H1 (cell line): ENCODE measurements at regions not wholly inside any gene's neighbourhood (a gene's known extent, or its start where the extent isn't known, plus 50 kb on each side); places are given as distances from the start of the nearest gene placed in this dataset.

Source experiments
- CTCF ChIA-PET: fragments of 300-600 bp; sonication (Branson Sonifier 250); formaldehyde crosslinking; loops from one replicate; lab custom pipeline; 2021; ENCODE audit not compliant: partially characterized antibody; lab: Charles Lee
- POLR2A ChIA-PET: fragments of 300-600 bp; sonication (Branson Sonifier 250); formaldehyde crosslinking; loops from one replicate; lab custom pipeline; 2021; ENCODE audit warnings: inconsistent platforms; ENCODE audit not compliant: partially characterized antibody; lab: Charles Lee
- DNase-seq, 2 experiments: peaks; one replicate each; pipeline versions ENCODE4 v3.0.0 to v3.0.0-alpha.2; 2010 to 2022; ENCODE audit warnings: low spot score in 2 of 2, low read depth in 1 of 2, mixed read lengths in 1 of 2
- FAIRE-seq: peaks from 2 replicates; lab custom pipeline; 2011; peaks lifted over from hg19 to GRCh38; lab: Jason Lieb, UNC
- H2AFZ ChIP-seq: 2 replicates; pipeline ENCODE4 v1.8.1; 2012; ENCODE audit warnings: low read length, inconsistent platforms
- H2AK5ac ChIP-seq: 2 replicates; pipeline ENCODE4 v1.6.1; 2013; ENCODE audit warnings: low read depth, low read length
- H2BK120ac ChIP-seq: replicated peaks from 2 replicates; pipeline ENCODE3; 2013; ENCODE audit warnings: low read depth, low read length, inconsistent platforms
- H2BK12ac ChIP-seq: 2 replicates; pipeline ENCODE4 v1.6.1; 2013; ENCODE audit warnings: low read depth, low read length
- H2BK15ac ChIP-seq: 2 replicates; pipeline ENCODE4 v1.6.1; 2013; ENCODE audit warnings: low read length
- H2BK20ac ChIP-seq: 2 replicates; pipeline ENCODE4 v1.6.1; 2013; ENCODE audit warnings: low read length
- H2BK5ac ChIP-seq: 2 replicates; pipeline ENCODE4 v1.6.1; 2013; ENCODE audit warnings: low read depth, low read length
- H3K14ac ChIP-seq: 2 replicates; pipeline ENCODE4 v1.6.1; 2013; ENCODE audit warnings: inconsistent platforms; ENCODE audit not compliant: insufficient read length
- H3K18ac ChIP-seq: 2 replicates; pipeline ENCODE4 v1.6.1; 2013; ENCODE audit warnings: low read length; ENCODE audit errors: extremely low read depth
- H3K23ac ChIP-seq: 2 replicates; pipeline ENCODE4 v1.6.1; 2013; ENCODE audit warnings: inconsistent platforms; ENCODE audit not compliant: insufficient read length
- H3K23me2 ChIP-seq: 2 replicates; pipeline ENCODE4 v1.6.1; 2013; ENCODE audit warnings: low read depth, low read length
- H3K27ac ChIP-seq: 2 replicates; pipeline ENCODE4 v1.6.1; 2011; ENCODE audit warnings: low read depth, low read length, inconsistent platforms
- H3K27me3 ChIP-seq, 4 experiments: replicated peaks in 1 of 4; 1 replicate in 1 of 4; 2 replicates in 3 of 4; pipeline versions ENCODE4 v1.6.1 to v1.8.1; 2011 to 2013; ENCODE audit warnings: low read length in 3 of 4, mild to moderate bottlenecking in 3 of 4, inconsistent platforms in 2 of 4, mixed read lengths in 2 of 4, moderate library complexity in 1 of 4; ENCODE audit not compliant: control insufficient read depth in 3 of 4, insufficient read depth in 3 of 4; ENCODE audit errors: extremely low read depth in 1 of 4
- H3K36me3 ChIP-seq, 4 experiments: 2 replicates each; pipeline versions ENCODE4 v1.6.1 to v1.8.1; 2011 to 2013; ENCODE audit warnings: mild to moderate bottlenecking in 4 of 4, low read length in 3 of 4, moderate library complexity in 2 of 4, control low read depth in 1 of 4, inconsistent platforms in 1 of 4; ENCODE audit not compliant: insufficient read depth in 4 of 4, control insufficient read depth in 2 of 4
- H3K4ac ChIP-seq: replicated peaks from 2 replicates; pipeline ENCODE3; 2013; ENCODE audit warnings: low read length, low read depth, mixed read lengths, inconsistent platforms; ENCODE audit not compliant: insufficient read length
- H3K4me1 ChIP-seq, 4 experiments: replicated peaks in 1 of 4; 1 replicate in 1 of 4; 2 replicates in 3 of 4; pipeline versions ENCODE4 v1.6.1 to v1.8.1; 2011 to 2013; ENCODE audit warnings: low read length in 3 of 4, inconsistent platforms in 2 of 4, mixed read lengths in 1 of 4; ENCODE audit not compliant: insufficient read depth in 4 of 4, control insufficient read depth in 3 of 4
- H3K4me2 ChIP-seq, 2 experiments: 2 replicates each; pipeline versions ENCODE4 v1.6.1 to v1.8.1; 2011 to 2013; ENCODE audit warnings: low read depth in 2 of 2, low read length in 2 of 2, control low read depth in 1 of 2, inconsistent platforms in 1 of 2, mild to moderate bottlenecking in 1 of 2; ENCODE audit not compliant: insufficient read depth in 1 of 2
- H3K4me3 ChIP-seq, 4 experiments: fragments of 200-600, 300-600 bp in 1 of 4; sonication (generic), shearing (Covaris generic), sonication (Bioruptor Twin) in 1 of 4; 2 replicates each; pipeline versions ENCODE4 v1.5.1 to v1.8.1; 2011 to 2016; ENCODE audit warnings: low read length in 4 of 4, low read depth in 3 of 4, control low read depth in 2 of 4, inconsistent platforms in 2 of 4, mild to moderate bottlenecking in 2 of 4, mixed read lengths in 1 of 4, moderate library complexity in 1 of 4; ENCODE audit not compliant: insufficient read depth in 2 of 4; ENCODE audit errors: extremely low read depth in 1 of 4
- H3K56ac ChIP-seq: replicated peaks from 2 replicates; pipeline ENCODE3; 2013; ENCODE audit warnings: low read depth, mild to moderate bottlenecking, mixed read lengths, low read length, inconsistent platforms; ENCODE audit not compliant: insufficient read length
- H3K79me1 ChIP-seq: 2 replicates; pipeline ENCODE4 v1.6.1; 2013; ENCODE audit warnings: low read depth, low read length, control low read depth
- H3K79me2 ChIP-seq, 2 experiments: 2 replicates each; pipeline versions ENCODE4 v1.6.1 to v1.8.1; 2012 to 2013; ENCODE audit warnings: low read length in 2 of 2, mild to moderate bottlenecking in 2 of 2, inconsistent platforms in 1 of 2; ENCODE audit not compliant: insufficient read depth in 2 of 2, control insufficient read depth in 1 of 2
- H3K9ac ChIP-seq, 4 experiments: replicated peaks in 1 of 4; 1 replicate in 1 of 4; 2 replicates in 3 of 4; pipeline versions ENCODE4 v1.6.1 to v1.8.1; 2011 to 2013; ENCODE audit warnings: low read depth in 3 of 4, low read length in 3 of 4, control low read depth in 2 of 4, mild to moderate bottlenecking in 2 of 4, moderate library complexity in 2 of 4, inconsistent platforms in 1 of 4; ENCODE audit errors: extremely low read depth in 1 of 4
- H3K9me3 ChIP-seq, 2 experiments: 2 replicates each; pipeline versions ENCODE4 v1.6.1 to v1.8.1; 2012 to 2013; ENCODE audit warnings: mild to moderate bottlenecking in 2 of 2, moderate library complexity in 2 of 2, control low read depth in 1 of 2, inconsistent platforms in 1 of 2, low read depth in 1 of 2, low read length in 1 of 2, mixed read lengths in 1 of 2; ENCODE audit not compliant: insufficient read depth in 2 of 2
- H4K20me1 ChIP-seq, 2 experiments: replicated peaks in 1 of 2; 2 replicates each; pipeline versions ENCODE3 to v1.8.1; 2011 to 2013; ENCODE audit warnings: inconsistent platforms in 2 of 2, low read length in 2 of 2, mild to moderate bottlenecking in 1 of 2; ENCODE audit not compliant: insufficient read depth in 2 of 2, control insufficient read depth in 1 of 2
- H4K5ac ChIP-seq: 2 replicates; pipeline ENCODE4 v1.6.1; 2013; ENCODE audit warnings: low read length, low read depth, mixed read lengths, inconsistent platforms; ENCODE audit not compliant: insufficient read length
- H4K8ac ChIP-seq: 2 replicates; pipeline ENCODE4 v1.8.0; 2013; ENCODE audit warnings: mild to moderate bottlenecking, moderate library complexity, low read length, inconsistent platforms; ENCODE audit not compliant: insufficient read depth; ENCODE audit errors: extremely low read depth
- H4K91ac ChIP-seq: replicated peaks from 2 replicates; pipeline ENCODE3; 2013; ENCODE audit warnings: low read length, mixed read lengths, inconsistent platforms; ENCODE audit not compliant: insufficient read length
- CTBP2 ChIP-seq: IDR thresholded peaks from 2 replicates; pipeline ENCODE4 v1.7.0; 2011; ENCODE audit warnings: borderline replicate concordance, mild to moderate bottlenecking, moderate library complexity, mixed read lengths, low read length; ENCODE audit not compliant: insufficient read depth, insufficient read length
- JUN ChIP-seq: IDR thresholded peaks from 2 replicates; pipeline ENCODE4 v1.6.1; 2011; ENCODE audit warnings: low read depth, mild to moderate bottlenecking, improper control_type of control experiment, low read length
- KDM1A ChIP-seq: fragments of 200-600, 300-600 bp; sonication (generic); IDR thresholded peaks from 2 replicates; pipeline ENCODE4 v1.7.1; 2016; ENCODE audit warnings: mild to moderate bottlenecking, low read length, borderline replicate concordance
- KDM5A ChIP-seq: fragments of 200-600 bp; IDR thresholded peaks from 2 replicates; pipeline ENCODE4 v1.7.1; 2012; ENCODE audit warnings: mild to moderate bottlenecking, low read length, inconsistent platforms, mixed read lengths
- RNF2 ChIP-seq: fragments of 200-900, 300-1000 bp; sonication (generic); IDR thresholded peaks from 2 replicates; pipeline ENCODE4 v1.7.1; 2016; ENCODE audit warnings: borderline replicate concordance, low read depth, mild to moderate bottlenecking, antibody characterized with exemption, low read length; ENCODE audit not compliant: poor library complexity, severe bottlenecking; ENCODE audit errors: missing control alignments
- whole genome bisulfite sequencing, 2 experiments: shearing (Covaris generic) in 1 of 2; methylation state at CpG; one replicate each; pipeline versions ENCODE4 v1.1.6 to v1.1.7; 2013 to 2015; ENCODE audit warnings: low lambda C conversion rate in 2 of 2, mixed read lengths in 2 of 2, inconsistent platforms in 1 of 2, low coverage in 1 of 2, missing lambda C conversion rate in 1 of 2; ENCODE audit not compliant: insufficient replicate concordance in 2 of 2, insufficient coverage in 1 of 2, insufficient read length in 1 of 2; ENCODE audit errors: extremely low coverage in 1 of 2, missing lambda C conversion rate in 1 of 2; 5-methylcytosine and 5-hydroxymethylcytosine counted together

DNA sequence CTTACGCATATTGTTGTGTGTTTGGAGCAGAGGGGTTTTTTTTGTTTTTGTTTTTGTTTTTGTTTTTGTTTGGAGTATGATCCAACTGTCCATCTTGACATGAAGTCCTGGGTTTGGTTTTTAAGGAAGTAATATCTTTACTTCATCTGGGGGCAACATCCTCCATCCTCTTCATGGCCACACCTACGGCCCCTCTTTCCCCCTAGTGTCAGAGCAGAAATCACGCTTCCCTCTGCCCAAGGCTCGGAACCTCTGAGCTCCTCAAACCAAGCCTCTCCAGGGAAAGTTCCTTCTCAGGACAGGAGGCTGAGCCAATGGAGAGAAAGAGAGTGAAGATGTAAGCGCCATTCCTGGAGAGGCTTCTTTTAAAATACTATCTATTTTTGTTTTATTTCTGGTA is 58.6 kb upstream of the PDX1 start:
- no peak overlapping the region for H3K27ac ChIP-seq
- TF ChIP-seq RNF2, result no peak
- no peak for TF ChIP-seq JUN
- TF ChIP-seq KDM1A, result no peak
- no peak for TF ChIP-seq CTBP2
- TF ChIP-seq KDM5A, result no peak

More for the DNA sequence above, 58.6 kb upstream of the PDX1 start:
- Histone ChIP-seq H3K23me2 (no peaks in the 10 kb centered on the region), H3K79me1 (no peaks in the 10 kb centered on the region), H3K4me1 (peaks cover 6 to 15% (median 11%) of the 10 kb centered on the region in 4 experiments), H3K36me3 (no peaks in the 10 kb centered on the region), H3K23ac (no peak overlapping the region), H4K20me1 (no peaks in the 10 kb centered on the region), H3K4ac (no peak overlapping the region), H2AK5ac (no peak overlapping the region), H3K9ac (no peak overlapping the region), H3K79me2 (no peaks in the 10 kb centered on the region), H2BK20ac (no peak overlapping the region), H3K56ac (no peak overlapping the region), H2BK120ac (no peak overlapping the region), H3K14ac (no peak overlapping the region), H3K18ac (no peak overlapping the region), H2BK15ac (no peak overlapping the region), H4K8ac (no peak overlapping the region), H2BK12ac (no peak overlapping the region), H4K91ac (no peak overlapping the region), H3K27me3 (no peaks in the 10 kb centered on the region; a peak in 1 of 7 replicates), H4K5ac (no peak overlapping the region), H3K9me3 (no peaks in the 10 kb centered on the region), H3K4me2 (no peak overlapping the region; a peak in 1 of 4 replicates), H2BK5ac (no peak overlapping the region), H2AFZ (no peak overlapping the region), H3K4me3 (no peak overlapping the region)
- 60% methylated on average over 5 of the region's 5 CpGs; no CpG with 5 or more reads in 1 of the 2 experiments for WGBS, 2 experiments
- no peak for DNase-seq
- no peak for FAIRE-seq
- POLR2A ChIA-PET, result interaction anchor here (1.0 kb wide), 1 partner anchor 13 kb away, joined by 3 read pairs; no protein-coding TSS in a partner anchor
- CTCF ChIA-PET, result interaction anchor here (0.7 to 2.4 kb wide), 18 partner anchors 7 to 502 kb away, joined by 3 to 13 read pairs (median 4); no protein-coding TSS in a partner anchor
